OCI-LY3 (cell line): ENCODE measurements at regions not wholly inside any gene's neighbourhood (a gene's known extent, or its start where the extent isn't known, plus 50 kb on each side); places are given as distances from the start of the nearest gene placed in this dataset.

ENCODE experiments used
- H2AFZ ChIP-seq: fragments of 200-600, 300-600 bp; shearing (Covaris generic); 2 replicates; pipeline ENCODE4 v1.6.0; 2014; ENCODE audit warnings: antibody characterized with exemption, low read depth, low read length
- H3K27ac ChIP-seq: fragments of 200-600, 300-600 bp; sonication (generic); 2 replicates; pipeline ENCODE4 v1.5.1; 2014; ENCODE audit warnings: mild to moderate bottlenecking, low read length, moderate library complexity, mixed read lengths
- H3K27me3 ChIP-seq: fragments of 200-600, 300-600 bp; sonication (generic); 2 replicates; pipeline ENCODE4 v1.6.1; 2014; ENCODE audit warnings: low read depth, low read length, mixed read lengths
- H3K36me3 ChIP-seq: fragments of 200-600, 300-600 bp; sonication (generic); replicated peaks from 2 replicates; pipeline ENCODE3; 2014; ENCODE audit warnings: low read depth, low read length, mixed read lengths
- H3K4me1 ChIP-seq: fragments of 300-600, 200-600 bp; sonication (generic); 2 replicates; pipeline ENCODE4 v1.6.1; 2014; ENCODE audit warnings: low read length, mixed read lengths
- H3K4me2 ChIP-seq: fragments of 200-600, 300-600 bp; sonication (generic); 2 replicates; pipeline ENCODE4 v1.6.1; 2014; ENCODE audit warnings: low read length, mixed read lengths
- H3K4me3 ChIP-seq: fragments of 300-600, 200-600 bp; sonication (generic); 2 replicates; pipeline ENCODE4 v1.5.1; 2014; ENCODE audit warnings: antibody characterized with exemption, mild to moderate bottlenecking, low read length, moderate library complexity
- H3K79me2 ChIP-seq: fragments of 300-600, 200-600 bp; shearing (Covaris generic); 2 replicates; pipeline ENCODE4 v1.6.1; 2014; ENCODE audit warnings: mild to moderate bottlenecking, low read length, mixed read lengths
- H3K9ac ChIP-seq: fragments of 300-600, 200-600 bp; shearing (Covaris generic); 2 replicates; pipeline ENCODE4 v1.6.0; 2014; ENCODE audit warnings: mild to moderate bottlenecking, low read length, moderate library complexity
- H3K9me3 ChIP-seq: fragments of 200-600, 300-600 bp; shearing (Covaris generic); 2 replicates; pipeline ENCODE4 v1.6.1; 2014; ENCODE audit warnings: low read length, mixed read lengths; ENCODE audit not compliant: insufficient read depth
- H4K20me1 ChIP-seq: fragments of 200-600, 300-600 bp; sonication (generic); 2 replicates; pipeline ENCODE4 v1.6.1; 2016; ENCODE audit warnings: low read length, mixed read lengths; ENCODE audit not compliant: insufficient read depth
- CTCF ChIP-seq: fragments of 200-600, 300-600 bp; sonication (generic); IDR thresholded peaks from 2 replicates; pipeline ENCODE4 v1.5.1; 2014; ENCODE audit warnings: antibody characterized with exemption, low read length, low read depth
- EZH2phosphoT487 ChIP-seq: fragments of 200-600 bp; shearing (Covaris generic); IDR thresholded peaks from 2 replicates; pipeline ENCODE4 v1.6.1; 2018; ENCODE audit warnings: antibody characterized with exemption, mixed run types, low read depth

GRCh38 chr15:35596285-35596684 is 50.3 kb upstream of the DPH6 start:
- Histone ChIP-seq H3K79me2 (no peaks in the 10 kb centered on the region), H3K27ac (no peak overlapping the region), H4K20me1 (no peaks in the 10 kb centered on the region), H3K36me3 (no peaks in the 10 kb centered on the region), H3K4me2 (no peak overlapping the region), H3K9ac (no peak overlapping the region), H2AFZ (no peak overlapping the region), H3K4me1 (no peaks in the 10 kb centered on the region), H3K4me3 (no peak overlapping the region), H3K9me3 (no peaks in the 10 kb centered on the region), H3K27me3 (no peaks in the 10 kb centered on the region)
- no peak for TF ChIP-seq EZH2phosphoT487
- no peak for TF ChIP-seq CTCF

- H3K27me3 ChIP-seq, result no peaks in the 10 kb centered on the region
- peaks cover 16% of the 10 kb centered on the region for H3K4me1 ChIP-seq
- TF ChIP-seq CTCF (no peak), EZH2phosphoT487 (no peak)
- H3K9ac ChIP-seq, result no peak overlapping the region
- no peak overlapping the region for H3K4me2 ChIP-seq
- H3K9me3 ChIP-seq, result no peaks in the 10 kb centered on the region
- no peaks in the 10 kb centered on the region for H4K20me1 ChIP-seq
- H3K36me3 ChIP-seq, result no peaks in the 10 kb centered on the region
- H3K79me2 ChIP-seq, result no peaks in the 10 kb centered on the region
- H3K27ac ChIP-seq, result no peak overlapping the region
- H3K4me3 ChIP-seq, result no peak overlapping the region
- H2AFZ ChIP-seq, result no peak overlapping the region
Observed at GRCh38 chr15:35602836-35603235, 56.9 kb upstream of the DPH6 start.

- Histone ChIP-seq H2AFZ (no peak overlapping the region), H3K36me3 (no peaks in the 10 kb centered on the region), H3K27ac (no peak overlapping the region), H3K27me3 (no peaks in the 10 kb centered on the region), H4K20me1 (no peaks in the 10 kb centered on the region), H3K4me3 (no peak overlapping the region), H3K9ac (no peak overlapping the region), H3K79me2 (no peaks in the 10 kb centered on the region), H3K4me2 (no peak overlapping the region), H3K9me3 (no peaks in the 10 kb centered on the region), H3K4me1 (peaks cover 18% of the 10 kb centered on the region)
- TF ChIP-seq EZH2phosphoT487, result no peak
- no peak for TF ChIP-seq CTCF
Observed at GRCh38 chr15:35603301-35603700, 57.3 kb upstream of the DPH6 start.

GRCh38 chr15:35603856-35604255 is 57.9 kb upstream of the DPH6 start:
- H2AFZ ChIP-seq, result no peak overlapping the region
- TF ChIP-seq CTCF (no peak), EZH2phosphoT487 (no peak)

More at GRCh38 chr15:35603856-35604255, 57.9 kb upstream of the DPH6 start:
- Histone ChIP-seq H3K36me3 (no peaks in the 10 kb centered on the region), H3K27me3 (no peaks in the 10 kb centered on the region), H3K9ac (no peak overlapping the region), H3K4me1 (peaks cover 18% of the 10 kb centered on the region), H3K9me3 (no peaks in the 10 kb centered on the region), H3K4me2 (no peak overlapping the region), H3K79me2 (no peaks in the 10 kb centered on the region), H4K20me1 (no peaks in the 10 kb centered on the region), H3K27ac (no peak overlapping the region), H3K4me3 (no peak overlapping the region)
